OCI-LY7 (cell line): ENCODE measurements at regions not wholly inside any gene's neighbourhood (a gene's known extent, or its start where the extent isn't known, plus 50 kb on each side); places are given as distances from the start of the nearest gene placed in this dataset.

Experiments used
- CTCF ChIP-seq: fragments of 200-600 bp; sonication (generic); conservative IDR thresholded peaks from 2 replicates; pipeline ENCODE4 v1.5.1; 2014; ENCODE audit warnings: mild to moderate bottlenecking, antibody characterized with exemption, low read length, moderate library complexity, mixed read lengths
- EZH2phosphoT487 ChIP-seq: fragments of 200-600 bp; sonication (generic); IDR thresholded peaks from 2 replicates; pipeline ENCODE4 v1.6.1; 2018; ENCODE audit warnings: low read depth, borderline replicate concordance, mild to moderate bottlenecking, mixed run types, antibody characterized with exemption, low read length, moderate library complexity, mixed read lengths

DNA sequence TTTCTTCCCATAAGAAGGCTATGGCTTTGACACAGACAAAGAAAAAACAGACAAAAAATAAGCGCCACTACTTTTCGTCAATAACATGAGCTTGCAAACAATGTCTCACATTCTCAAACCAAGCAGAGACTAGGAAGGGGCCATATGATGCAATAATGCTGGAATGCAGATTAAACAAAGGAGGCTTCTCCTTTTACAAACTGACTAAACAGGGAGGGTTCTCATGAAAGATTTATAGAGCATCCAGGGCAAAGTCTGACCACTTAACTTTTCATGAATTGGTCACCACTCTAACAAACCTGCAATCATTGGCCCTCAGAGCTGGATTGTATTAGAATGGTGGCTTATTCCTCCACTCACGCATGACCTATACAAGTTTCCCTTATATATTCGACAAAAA is 663.3 kb upstream of the CHAC2 start:
- TF ChIP-seq CTCF (no peak), EZH2phosphoT487 (no peak)
